Right lobe of liver (tissue), 4 donors: ENCODE measurements at regions not wholly inside any gene's neighbourhood (a gene's known extent, or its start where the extent isn't known, plus 50 kb on each side); places are given as distances from the start of the nearest gene placed in this dataset.

Source experiments
- CTCF ChIP-seq, 4 donors: fragments of 200-600 bp in 3 of 4; fragments of 450-650 bp in 1 of 4; IDR thresholded peaks; one replicate each; pipeline versions ENCODE4 v1.5.1 to v1.8.0; 2016 to 2022; ENCODE audit warnings: antibody characterized with exemption in 4 of 4, mild to moderate bottlenecking in 2 of 4
- POLR2A ChIP-seq: fragments of 450-650 bp; IDR thresholded peaks from one replicate; pipeline ENCODE4 v1.6.1; 2017; ENCODE audit warnings: antibody characterized with exemption, mild to moderate bottlenecking
- donor health status: DM: no; HTN: no; CAD: no.
- donor health status: DM: no; HTN: no; CAD: no.
- donor health status: DM: no; HTN: yes; CAD: no.

- TF ChIP-seq CTCF (IDR thresholded peaks at IDR 0.05) (no peak), POLR2A (no peak)
These were observed 142.5 kb upstream of the ZNF479 start for GRCh38 chr7:57274535-57275283.
